ENCODE measurements at regions not wholly inside any gene's neighbourhood (a gene's known extent, or its start where the extent isn't known, plus 50 kb on each side); places are given as distances from the start of the nearest gene placed in this dataset.

GRCh38 chr12:45561488-45561887, 168.0 kb upstream of the ARID2 start:
- Histone ChIP-seq H3K9me3 (no peaks in the 10 kb centered on the region), H3K4me3 (no peak overlapping the region), H3K4me1 (no peaks in the 10 kb centered on the region), H3K27me3 (no peaks in the 10 kb centered on the region), H3K27ac (no peak overlapping the region), H3K36me3 (no peaks in the 10 kb centered on the region)
- DNase-seq (ENCODE audit: low spot score in 2 of 2): no peak
- TF ChIP-seq EP300 (IDR thresholded peaks at IDR 0.05) (no peak), POLR2A (IDR thresholded peaks at IDR 0.05) (no peak), POLR2AphosphoS5 (IDR thresholded peaks at IDR 0.05) (no peak), CTCF (IDR thresholded peaks at IDR 0.05) (no peak)
- 90% methylated on average over 4 of the region's 4 CpGs for WGBS

GRCh38 chr12:45565590-45565989, 163.9 kb upstream of the ARID2 start:
- Histone ChIP-seq H3K4me3 (no peak overlapping the region), H3K27ac (no peak overlapping the region), H3K9me3 (no peaks in the 10 kb centered on the region), H3K4me1 (no peaks in the 10 kb centered on the region), H3K27me3 (no peaks in the 10 kb centered on the region), H3K36me3 (no peaks in the 10 kb centered on the region)
- DNase-seq (ENCODE audit: low spot score in 2 of 2): no peak
- TF ChIP-seq POLR2AphosphoS5 (IDR thresholded peaks at IDR 0.05) (no peak), POLR2A (IDR thresholded peaks at IDR 0.05) (no peak), CTCF (IDR thresholded peaks at IDR 0.05) (no peak), EP300 (IDR thresholded peaks at IDR 0.05) (no peak)

- Histone ChIP-seq H3K4me3 (no peak overlapping the region), H3K27ac (no peak overlapping the region), H3K27me3 (no peaks in the 10 kb centered on the region), H3K9me3 (no peaks in the 10 kb centered on the region), H3K4me1 (peaks cover under 1% of the 10 kb centered on the region), H3K36me3 (no peaks in the 10 kb centered on the region)
- 87% methylated on average over 2 of the region's 2 CpGs for WGBS
- no peak for TF ChIP-seq POLR2A (IDR thresholded peaks at IDR 0.05)
- TF ChIP-seq CTCF (IDR thresholded peaks at IDR 0.05): no peak
- TF ChIP-seq EP300 (IDR thresholded peaks at IDR 0.05): no peak
- TF ChIP-seq POLR2AphosphoS5 (IDR thresholded peaks at IDR 0.05): no peak
- DNase-seq (ENCODE audit: low spot score in 2 of 2): no peak
These were observed 163.2 kb upstream of the ARID2 start for GRCh38 chr12:45566257-45566656.

- DNase-seq (ENCODE audit: low spot score in 2 of 2): no peak
- H3K36me3 ChIP-seq: no peaks in the 10 kb centered on the region
- H3K9me3 ChIP-seq: no peaks in the 10 kb centered on the region
- no peaks in the 10 kb centered on the region for H3K27me3 ChIP-seq
- H3K4me1 ChIP-seq: peaks cover 13% of the 10 kb centered on the region
- TF ChIP-seq CTCF (IDR thresholded peaks at IDR 0.05) (no peak), POLR2A (IDR thresholded peaks at IDR 0.05) (no peak), POLR2AphosphoS5 (IDR thresholded peaks at IDR 0.05) (no peak), EP300 (IDR thresholded peaks at IDR 0.05) (no peak)
- 76% methylated on average over 4 of the region's 4 CpGs for WGBS
- no peak overlapping the region for H3K27ac ChIP-seq
- no peak overlapping the region for H3K4me3 ChIP-seq
These were observed 160.7 kb upstream of the ARID2 start for GRCh38 chr12:45568808-45569207.

GRCh38 chr12:45570501-45570900, 159.0 kb upstream of the ARID2 start:
- no peak for DNase-seq (ENCODE audit: low spot score in 2 of 2)
- Histone ChIP-seq H3K4me1 (peaks cover 13% of the 10 kb centered on the region), H3K4me3 (no peak overlapping the region), H3K36me3 (no peaks in the 10 kb centered on the region), H3K9me3 (no peaks in the 10 kb centered on the region), H3K27ac (no peak overlapping the region), H3K27me3 (no peaks in the 10 kb centered on the region)
- TF ChIP-seq CTCF (IDR thresholded peaks at IDR 0.05) (no peak), POLR2A (IDR thresholded peaks at IDR 0.05) (no peak), POLR2AphosphoS5 (IDR thresholded peaks at IDR 0.05) (no peak), EP300 (IDR thresholded peaks at IDR 0.05) (no peak)
- 100% methylated on average over 1 of the region's 1 CpG for WGBS

All from suprapubic skin (tissue), 4 donors.